IPS-NIHi7 (cell line): ENCODE measurements at regions not wholly inside any gene's neighbourhood (a gene's known extent, or its start where the extent isn't known, plus 50 kb on each side); places are given as distances from the start of the nearest gene placed in this dataset.

Experiments
- DNase-seq: peaks from one replicate; pipeline ENCODE4 v3.0.0; 2012; ENCODE audit warnings: mixed read lengths; ENCODE audit errors: extremely low spot score

DNA sequence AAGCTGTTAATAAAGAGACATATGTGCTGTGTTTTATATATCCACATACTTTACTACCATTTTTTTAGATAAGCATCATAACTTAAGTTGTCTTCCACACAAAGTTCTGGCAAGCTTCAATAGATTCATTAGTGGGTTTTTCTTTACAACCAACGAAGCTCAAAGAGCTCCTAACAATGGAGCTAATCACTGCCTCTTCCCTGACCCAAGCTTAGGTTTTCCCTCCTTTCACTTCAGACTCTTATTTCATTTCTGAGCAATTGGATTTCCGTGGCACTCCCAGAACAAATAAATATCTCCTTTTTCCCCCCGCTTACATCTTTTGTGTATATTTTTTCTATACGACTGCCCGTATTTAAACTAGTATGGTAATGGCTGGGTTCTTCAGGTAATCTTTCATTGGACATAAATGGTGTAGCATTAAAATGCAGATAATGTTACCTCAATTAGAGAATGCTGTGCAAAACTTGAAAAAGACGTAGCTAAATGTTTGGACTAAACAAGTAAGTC, 275.5 kb upstream of the TMEM161B start:
- DNase-seq, result no peak

GRCh38 chr5:88542786-88543185, 274.1 kb upstream of the TMEM161B start:
- no peak for DNase-seq

- no peak for DNase-seq
Observed at GRCh38 chr5:88540471-88541115, 271.9 kb upstream of the TMEM161B start.

GRCh38 chr5:88539693-88540365, 271.2 kb upstream of the TMEM161B start:
- DNase-seq, result no peak

DNA sequence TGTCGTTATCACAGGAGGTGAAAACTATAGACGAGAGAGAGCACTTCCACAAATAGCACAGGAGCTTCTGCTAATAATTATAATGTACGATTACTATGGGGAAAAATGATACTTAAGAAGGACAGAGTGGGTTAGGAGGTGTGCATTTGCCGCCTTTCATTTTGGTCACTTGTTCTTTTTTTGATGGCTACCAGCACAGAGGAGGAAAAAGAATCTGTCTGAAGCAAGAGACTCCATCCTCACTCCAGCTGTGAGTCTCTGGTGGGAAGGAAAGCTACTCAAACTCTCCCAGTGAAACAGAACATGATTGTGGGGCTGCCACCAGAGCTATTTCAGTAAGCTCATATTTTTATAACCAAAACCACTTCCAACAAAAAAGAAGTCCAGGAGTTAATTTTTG, 270.4 kb upstream of the TMEM161B start:
- DNase-seq, result no peak

DNA sequence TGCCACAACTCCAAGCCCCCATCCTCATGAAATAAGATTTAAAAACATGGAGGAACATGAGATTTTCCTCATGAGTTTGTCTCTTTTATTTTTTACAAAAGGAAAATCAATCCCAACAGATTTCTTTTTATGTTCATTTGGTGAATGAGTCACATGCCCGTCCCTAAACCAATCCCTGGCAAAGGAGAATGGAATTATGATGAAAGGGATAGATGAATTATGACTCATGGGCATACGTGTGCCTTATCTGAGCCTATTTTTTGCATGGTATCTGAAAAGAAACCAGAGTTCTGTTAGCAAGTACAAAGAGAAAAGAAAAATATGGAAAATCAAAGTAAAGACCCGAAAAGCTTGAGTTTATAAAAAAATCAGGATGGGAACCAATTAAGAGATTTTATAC, 267.5 kb upstream of the TMEM161B start:
- no peak for DNase-seq

DNA sequence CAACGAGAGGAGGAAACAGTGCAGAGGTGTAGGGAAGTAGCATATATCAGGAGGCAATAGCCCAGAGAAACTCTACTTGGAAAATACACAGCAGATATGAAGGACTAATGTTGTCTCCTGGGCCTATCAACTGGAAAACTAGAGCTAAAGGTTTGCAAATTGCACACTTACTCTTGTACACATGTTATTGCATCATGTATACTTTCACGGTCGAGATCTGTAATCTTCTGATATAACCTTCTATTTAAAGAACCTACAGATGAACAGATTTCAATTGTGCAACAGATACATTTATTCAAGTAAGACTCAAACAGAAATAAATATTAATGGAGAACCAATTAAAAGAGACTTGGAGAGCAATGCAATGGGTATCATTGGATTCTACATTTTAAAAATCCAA, 256.3 kb upstream of the TMEM161B start:
- no peak for DNase-seq

- DNase-seq, result no peak
Observed at GRCh38 chr5:88519066-88519465, 250.4 kb upstream of the TMEM161B start.

- DNase-seq, result no peak
Observed at GRCh38 chr5:88518131-88519016, 249.7 kb upstream of the TMEM161B start.

- DNase-seq, result no peak
Observed at GRCh38 chr5:88515881-88516819, 247.5 kb upstream of the TMEM161B start.

GRCh38 chr5:88515068-88515467, 246.4 kb upstream of the TMEM161B start:
- no peak for DNase-seq

GRCh38 chr5:88509403-88509802, 240.8 kb upstream of the TMEM161B start:
- DNase-seq, result no peak

- DNase-seq, result no peak
Observed at GRCh38 chr5:88507261-88507660, 238.6 kb upstream of the TMEM161B start.

DNA sequence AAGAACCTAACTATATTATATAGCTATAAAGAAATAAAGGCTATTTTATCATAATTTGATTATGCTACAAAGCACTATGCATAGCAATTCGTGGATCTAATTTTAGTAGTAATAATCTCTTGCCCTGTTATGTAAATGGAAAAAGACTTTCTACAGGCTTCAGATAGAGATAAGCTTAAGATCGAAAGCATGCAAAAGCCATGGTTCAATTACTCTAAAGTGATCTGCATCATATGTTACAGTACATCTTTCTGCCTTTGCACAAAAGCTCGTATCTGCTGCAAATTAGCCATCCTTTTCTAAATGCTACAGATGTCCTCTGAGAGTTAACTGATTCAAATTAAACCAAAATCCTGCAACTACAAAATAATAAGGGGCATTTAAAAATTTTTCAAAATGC, 234.8 kb upstream of the TMEM161B start:
- DNase-seq, result no peak

DNA sequence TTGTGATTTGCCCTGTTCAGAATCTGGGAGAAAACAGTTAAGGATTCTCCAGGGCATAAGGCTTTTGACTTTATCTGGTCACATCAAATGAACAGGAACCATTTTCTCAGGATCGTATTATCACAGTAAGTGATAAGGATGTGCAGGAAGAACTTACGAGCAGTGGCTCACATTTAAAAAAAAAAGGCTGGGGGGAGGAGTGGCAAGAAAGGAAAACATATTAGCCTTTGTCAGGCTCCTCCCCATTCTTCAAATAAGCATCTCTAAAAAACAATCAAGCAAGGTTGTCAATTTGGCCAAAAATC, 234.3 kb upstream of the TMEM161B start:
- DNase-seq, result no peak

DNA sequence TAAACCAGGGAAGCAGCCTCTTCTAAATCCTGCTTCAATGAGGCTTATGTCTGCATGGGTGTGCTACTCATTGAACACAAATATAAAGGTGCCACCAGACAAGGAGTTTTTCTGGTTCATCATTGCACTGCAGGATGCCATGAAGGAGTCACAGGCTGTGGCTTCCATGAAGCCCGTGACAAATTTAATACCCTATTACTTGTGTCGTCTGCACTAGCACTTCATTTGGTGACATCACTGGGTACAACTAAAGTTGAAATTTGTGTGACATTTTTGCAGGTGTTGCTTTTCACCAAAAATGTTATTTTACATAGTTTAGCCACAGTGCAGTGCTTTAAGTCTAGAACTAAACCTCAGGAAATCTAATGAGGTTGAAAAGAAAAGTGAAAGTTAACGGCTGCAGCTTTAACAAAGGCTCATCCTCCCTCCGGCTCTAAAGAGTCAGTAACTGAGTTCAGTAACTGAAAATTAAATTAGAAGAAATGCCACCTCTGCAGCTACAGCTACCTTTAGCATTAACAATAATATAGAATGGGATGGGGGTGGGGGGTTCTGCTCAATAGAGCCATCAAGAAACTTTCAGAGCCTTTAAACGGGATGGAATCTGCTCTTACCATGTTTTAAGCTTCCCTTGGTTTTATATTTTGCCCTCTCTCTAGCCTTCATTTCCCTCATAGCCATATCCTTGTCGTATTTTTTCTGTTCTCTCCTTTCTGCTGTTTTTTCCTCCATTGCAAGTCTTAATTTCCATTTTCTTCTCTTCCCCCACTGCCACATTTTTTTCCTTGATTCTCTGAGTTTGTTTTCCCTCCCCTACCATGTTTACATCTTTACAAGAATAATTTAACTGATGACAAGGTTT, 233.8 kb upstream of the TMEM161B start:
- DNase-seq, result no peak

DNA sequence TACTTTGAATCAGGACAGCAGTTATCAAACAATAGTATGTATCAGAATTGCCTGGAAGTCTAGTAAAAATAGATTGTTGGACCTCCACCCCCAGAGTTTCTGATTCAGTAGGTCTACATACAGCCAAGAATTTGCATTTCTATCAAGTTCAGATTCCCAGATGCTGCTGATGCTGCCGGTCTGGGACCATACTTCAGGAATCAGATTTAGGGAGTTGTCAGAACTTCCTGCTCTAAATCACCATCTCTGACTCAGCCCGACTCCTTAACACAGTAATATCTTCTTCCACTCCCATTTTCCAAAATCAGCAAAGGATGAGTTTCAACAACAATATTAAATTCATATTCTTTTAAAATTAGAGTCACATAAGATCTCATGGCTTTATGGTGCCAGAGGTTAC, 227.2 kb upstream of the TMEM161B start:
- no peak for DNase-seq

DNA sequence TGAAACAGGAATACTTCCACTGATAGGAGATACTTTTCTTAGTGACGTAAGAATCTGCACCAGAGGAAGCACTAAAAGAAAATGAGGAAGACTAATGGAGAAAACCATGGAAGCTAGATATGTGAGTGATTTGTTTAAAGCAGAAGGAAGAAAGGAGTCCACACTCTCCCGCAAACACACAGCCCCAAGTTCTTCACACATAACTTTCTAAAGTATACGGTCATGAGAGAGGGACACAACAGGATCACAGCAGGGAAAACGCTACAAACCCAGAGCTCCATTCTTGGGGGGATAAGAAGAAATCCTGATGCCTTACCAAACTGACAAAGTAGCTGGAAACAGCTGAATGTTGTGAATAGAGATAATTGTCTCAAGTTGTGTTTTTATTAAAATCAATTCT, 222.2 kb upstream of the TMEM161B start:
- no peak for DNase-seq

DNA sequence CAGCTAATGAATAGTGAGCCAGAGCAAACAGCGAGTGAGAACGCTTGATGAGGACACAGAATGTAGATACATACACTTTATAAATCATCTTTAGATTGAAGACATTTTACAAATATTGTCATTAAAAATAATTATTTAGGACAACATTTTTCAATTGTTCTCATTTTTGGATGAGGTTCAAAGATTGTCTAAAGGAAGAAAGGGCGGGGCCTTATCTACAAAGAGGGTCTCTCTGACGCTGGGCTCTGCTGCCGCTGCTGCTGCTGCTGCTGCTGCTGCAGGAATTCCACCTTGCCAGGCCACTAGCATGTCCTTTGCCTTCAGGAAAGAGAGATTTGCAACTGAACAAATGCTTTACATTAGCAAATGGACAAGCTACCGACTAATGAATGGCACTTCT, 220.7 kb upstream of the TMEM161B start:
- DNase-seq, result no peak

GRCh38 chr5:88488561-88488960, 219.9 kb upstream of the TMEM161B start:
- no peak for DNase-seq

DNA sequence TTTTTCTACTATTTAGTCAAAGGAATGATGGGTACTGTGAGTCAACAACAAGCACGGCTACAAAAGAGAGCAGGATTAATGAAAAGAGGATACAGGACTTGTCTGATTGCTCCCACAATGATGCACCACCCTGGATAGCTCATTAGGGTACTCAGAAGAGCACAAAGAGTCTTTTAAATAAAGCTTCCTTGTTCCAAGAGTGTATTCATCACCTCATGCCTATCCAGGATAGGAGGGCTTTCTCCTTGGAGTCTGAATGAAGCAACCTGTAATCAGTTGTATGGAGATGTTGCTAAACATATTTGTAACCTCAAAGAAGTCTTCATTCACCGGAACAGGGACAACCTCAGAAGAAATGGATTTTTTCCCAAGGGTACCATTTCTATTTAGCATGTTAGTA, 219.5 kb upstream of the TMEM161B start:
- no peak for DNase-seq
